ENCODE measurements at regions not wholly inside any gene's neighbourhood (a gene's known extent, or its start where the extent isn't known, plus 50 kb on each side); places are given as distances from the start of the nearest gene placed in this dataset.

DNA sequence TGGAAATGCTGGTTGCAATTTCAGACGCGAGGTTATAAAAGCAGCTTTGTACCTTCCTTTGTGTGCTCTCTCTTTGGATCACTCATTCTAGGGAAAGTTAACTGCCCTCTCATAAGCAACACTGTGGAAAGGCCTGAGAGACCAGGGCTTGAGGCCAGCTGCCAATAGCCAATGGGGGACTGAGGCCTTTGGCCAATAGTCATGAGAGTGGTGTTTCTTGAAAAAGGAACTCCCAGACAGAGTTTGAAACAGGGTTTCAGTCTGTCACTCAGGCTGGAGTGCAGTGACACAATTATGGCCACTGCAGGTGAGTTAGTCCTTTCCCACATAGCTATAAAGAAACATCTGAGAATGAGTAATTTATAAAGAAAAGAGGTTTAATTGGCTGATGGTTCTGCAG is 524.7 kb upstream of the SMIM31 start:
- no peaks in the 10 kb centered on the region for H3K36me3 ChIP-seq
- no peak for DNase-seq
- H3K4me3 ChIP-seq (replicated peaks in 1 of 3) = no peak overlapping the region
- intact Hi-C loops (cut with DNase I) = no loop called here
- WGBS, 2 donors = 87 to 92% methylated on average over 2 of the region's 2 CpGs
- H3K4me1 ChIP-seq = no peaks in the 10 kb centered on the region
- TF ChIP-seq POLR2A (IDR thresholded peaks at IDR 0.05) = no peak
- TF ChIP-seq, protein P1, sequence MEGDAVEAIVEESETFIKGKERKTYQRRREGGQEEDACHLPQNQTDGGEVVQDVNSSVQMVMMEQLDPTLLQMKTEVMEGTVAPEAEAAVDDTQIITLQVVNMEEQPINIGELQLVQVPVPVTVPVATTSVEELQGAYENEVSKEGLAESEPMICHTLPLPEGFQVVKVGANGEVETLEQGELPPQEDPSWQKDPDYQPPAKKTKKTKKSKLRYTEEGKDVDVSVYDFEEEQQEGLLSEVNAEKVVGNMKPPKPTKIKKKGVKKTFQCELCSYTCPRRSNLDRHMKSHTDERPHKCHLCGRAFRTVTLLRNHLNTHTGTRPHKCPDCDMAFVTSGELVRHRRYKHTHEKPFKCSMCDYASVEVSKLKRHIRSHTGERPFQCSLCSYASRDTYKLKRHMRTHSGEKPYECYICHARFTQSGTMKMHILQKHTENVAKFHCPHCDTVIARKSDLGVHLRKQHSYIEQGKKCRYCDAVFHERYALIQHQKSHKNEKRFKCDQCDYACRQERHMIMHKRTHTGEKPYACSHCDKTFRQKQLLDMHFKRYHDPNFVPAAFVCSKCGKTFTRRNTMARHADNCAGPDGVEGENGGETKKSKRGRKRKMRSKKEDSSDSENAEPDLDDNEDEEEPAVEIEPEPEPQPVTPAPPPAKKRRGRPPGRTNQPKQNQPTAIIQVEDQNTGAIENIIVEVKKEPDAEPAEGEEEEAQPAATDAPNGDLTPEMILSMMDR (IDR thresholded peaks at IDR 0.05) = no peak
- no peak overlapping the region for H3K27ac ChIP-seq
- no peaks in the 10 kb centered on the region for H3K9me3 ChIP-seq
- H3K27me3 ChIP-seq = no peaks in the 10 kb centered on the region

DNA sequence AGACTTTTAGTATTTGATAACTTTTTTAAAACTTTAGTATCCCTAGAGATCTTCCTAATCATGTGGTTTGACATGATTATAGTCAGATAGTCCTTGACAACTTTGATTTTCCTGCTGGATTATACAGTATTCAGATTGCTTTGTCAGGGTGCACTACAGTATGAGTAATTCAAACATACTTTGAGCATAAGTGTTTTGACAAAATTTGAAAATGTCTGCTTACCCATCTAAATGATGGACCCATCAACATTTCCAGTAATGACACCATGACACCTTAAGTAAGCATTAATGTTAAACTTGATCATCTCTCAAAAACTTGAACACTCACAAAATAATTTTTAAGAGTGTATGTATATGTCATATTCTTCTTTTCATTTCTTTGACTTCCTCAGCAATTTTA is 514.5 kb upstream of the SMIM31 start:
- Histone ChIP-seq H3K9me3 (no peaks in the 10 kb centered on the region), H3K4me1 (no peaks in the 10 kb centered on the region), H3K27me3 (no peaks in the 10 kb centered on the region), H3K4me3 (replicated peaks in 1 of 3) (no peak overlapping the region), H3K27ac (no peak overlapping the region), H3K36me3 (no peaks in the 10 kb centered on the region)
- no peak for DNase-seq
- TF ChIP-seq, protein P1 (IDR thresholded peaks at IDR 0.05) = no peak
- no peak for TF ChIP-seq POLR2A (IDR thresholded peaks at IDR 0.05)
- intact Hi-C loops (cut with DNase I) = no loop called here

DNA sequence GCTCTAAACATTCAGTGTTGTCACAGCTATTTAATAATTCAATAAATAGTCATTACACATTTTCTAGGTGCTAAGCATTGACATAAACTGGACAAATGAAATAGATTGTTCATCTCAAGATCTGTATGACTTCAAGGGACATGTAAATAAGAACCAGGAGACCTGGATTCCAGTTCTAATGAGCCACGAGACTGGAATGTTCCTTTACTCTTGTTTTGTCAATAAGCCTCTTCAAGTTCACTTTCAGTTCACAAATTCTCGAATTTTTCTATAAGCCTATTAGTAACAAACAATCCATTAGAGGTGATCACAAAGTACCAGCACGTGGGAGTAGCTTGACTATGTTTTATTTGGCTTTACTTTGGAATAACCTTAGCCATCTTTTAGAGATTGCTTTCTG is 514.0 kb upstream of the SMIM31 start:
- WGBS, 2 donors = 25 to 35% methylated on average over 3 of the region's 3 CpGs
- TF ChIP-seq, protein P1 (IDR thresholded peaks at IDR 0.05) = no peak
- TF ChIP-seq POLR2A (IDR thresholded peaks at IDR 0.05) = no peak
- H3K27ac ChIP-seq = no peak overlapping the region

DNA sequence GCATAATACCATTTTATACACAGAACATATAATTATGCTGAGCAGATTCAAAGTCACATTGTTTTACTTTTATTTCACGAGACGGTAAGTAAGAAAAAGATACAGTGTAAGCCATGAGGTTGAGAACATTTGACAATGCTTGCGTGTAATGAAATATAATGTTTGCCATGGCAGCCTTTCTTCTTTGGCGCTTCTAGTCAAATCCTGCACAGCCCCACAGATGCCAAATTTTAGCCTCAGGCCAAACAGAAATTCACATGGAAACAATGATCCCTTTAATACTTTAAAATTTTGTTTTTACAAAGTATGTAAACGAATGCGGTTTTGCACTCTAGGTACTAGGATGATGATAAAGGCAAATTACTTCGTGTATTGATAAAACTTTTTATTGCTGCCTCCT is 502.7 kb upstream of the SMIM31 start:
- no peak overlapping the region for H3K27ac ChIP-seq
- no peak for DNase-seq
- no peak overlapping the region for H3K4me3 ChIP-seq (replicated peaks in 1 of 3)
- intact Hi-C loops (cut with DNase I) = no loop called here
- H3K27me3 ChIP-seq = no peaks in the 10 kb centered on the region
- no peak for TF ChIP-seq POLR2A (IDR thresholded peaks at IDR 0.05)
- no peaks in the 10 kb centered on the region for H3K4me1 ChIP-seq
- H3K36me3 ChIP-seq = no peaks in the 10 kb centered on the region
- 82 to 83% methylated on average over 7 of the region's 7 CpGs for WGBS, 2 donors
- H3K9me3 ChIP-seq = no peaks in the 10 kb centered on the region

More for the DNA sequence above, 514.0 kb upstream of the SMIM31 start:
- Histone ChIP-seq H3K9me3 (no peaks in the 10 kb centered on the region), H3K27me3 (no peaks in the 10 kb centered on the region), H3K4me1 (no peaks in the 10 kb centered on the region), H3K4me3 (replicated peaks in 1 of 3) (no peak overlapping the region), H3K36me3 (no peaks in the 10 kb centered on the region)
- intact Hi-C loops (cut with DNase I) = no loop called here
- no peak for DNase-seq

DNA sequence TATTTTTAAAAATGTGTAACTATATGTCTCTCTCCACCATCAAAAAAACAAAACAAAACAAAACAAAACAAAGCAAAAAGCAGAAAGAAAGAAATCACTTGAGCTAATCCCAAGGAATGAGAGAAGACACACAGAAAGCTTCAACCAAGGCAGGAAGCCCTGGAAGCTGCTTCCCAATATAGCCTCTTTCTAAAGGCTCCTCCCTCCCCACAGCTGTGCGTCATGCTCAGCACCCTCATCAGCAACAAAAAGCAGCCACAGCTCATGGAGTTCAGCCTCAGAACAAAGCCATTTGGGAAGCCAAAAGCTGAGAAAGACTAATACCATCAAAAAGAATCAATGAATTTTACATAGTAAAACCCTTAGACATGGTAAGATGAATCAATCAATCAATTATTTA is 501.6 kb upstream of the SMIM31 start:
- WGBS, 2 donors = 30 to 37% methylated on average over 1 of the region's 1 CpG
- no peak overlapping the region for H3K4me3 ChIP-seq (replicated peaks in 1 of 3)

More for the DNA sequence above, 501.6 kb upstream of the SMIM31 start:
- DNase-seq = no peak
- no peaks in the 10 kb centered on the region for H3K27me3 ChIP-seq
- no peaks in the 10 kb centered on the region for H3K36me3 ChIP-seq
- no peak overlapping the region for H3K27ac ChIP-seq
- no peak for TF ChIP-seq POLR2A (IDR thresholded peaks at IDR 0.05)
- TF ChIP-seq, protein P1 (IDR thresholded peaks at IDR 0.05) = no peak
- intact Hi-C loops (cut with DNase I) = no loop called here
- H3K4me1 ChIP-seq = no peaks in the 10 kb centered on the region
- no peaks in the 10 kb centered on the region for H3K9me3 ChIP-seq
